A172 (cell line): ENCODE measurements at regions not wholly inside any gene's neighbourhood (a gene's known extent, or its start where the extent isn't known, plus 50 kb on each side); places are given as distances from the start of the nearest gene placed in this dataset.

ENCODE experiments used
- DNase-seq: peaks from one replicate; pipeline ENCODE4 v3.0.0-alpha.2; 2015; ENCODE audit warnings: low spot score

DNA sequence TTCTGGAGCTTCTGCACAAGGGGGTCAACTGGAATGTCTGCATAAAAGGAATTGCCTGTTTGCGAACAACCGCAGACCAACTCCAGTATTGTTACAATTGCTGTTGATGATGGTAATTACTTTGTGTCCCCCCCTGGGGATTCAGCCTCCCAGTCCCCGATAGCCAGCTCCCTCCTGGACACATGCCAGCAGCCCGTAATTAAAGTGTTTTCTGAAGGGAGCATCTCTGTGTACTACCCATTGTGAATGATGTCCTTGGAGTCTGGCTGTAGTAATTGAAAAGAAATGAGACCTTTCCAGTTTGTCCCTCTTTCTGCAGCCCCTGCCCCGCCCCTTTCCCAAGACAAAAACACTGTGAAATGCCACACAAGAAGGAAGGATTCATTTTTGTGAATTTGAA lies 377.1 kb upstream of the LCORL start:
- no peak for DNase-seq

DNA sequence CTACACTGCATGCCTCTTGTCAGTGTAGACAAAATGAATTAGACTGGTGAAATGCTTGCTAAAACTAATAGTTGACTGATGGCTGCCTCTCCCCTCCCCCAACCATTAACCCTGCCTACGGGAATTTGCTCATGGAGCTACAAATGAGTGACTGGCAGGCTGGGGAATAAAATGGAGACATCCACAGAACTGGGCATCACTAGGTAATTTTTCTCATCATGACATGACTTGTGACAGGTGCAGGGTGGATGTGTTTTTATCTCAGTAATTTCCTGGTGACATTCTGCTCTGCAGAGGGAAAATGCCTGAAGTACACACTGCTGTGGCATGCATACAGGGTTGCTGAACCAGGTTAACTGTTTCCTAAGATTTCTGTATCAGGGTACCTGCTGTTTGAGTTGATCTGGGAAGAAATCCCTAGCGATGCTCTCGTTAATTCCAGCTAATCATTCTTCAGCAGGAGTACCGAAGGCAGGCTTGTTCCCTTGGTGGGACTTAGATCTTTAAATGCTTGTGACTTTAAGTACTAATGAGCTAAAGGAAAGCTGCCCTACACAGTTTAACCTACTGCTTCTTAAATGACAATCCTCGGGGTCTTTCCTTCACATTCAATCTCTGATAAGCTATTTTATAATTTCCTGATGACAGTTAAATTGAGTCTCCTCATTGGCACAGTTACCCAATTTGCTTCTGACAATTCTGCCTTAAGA lies 376.3 kb upstream of the LCORL start:
- DNase-seq, result no peak

DNA sequence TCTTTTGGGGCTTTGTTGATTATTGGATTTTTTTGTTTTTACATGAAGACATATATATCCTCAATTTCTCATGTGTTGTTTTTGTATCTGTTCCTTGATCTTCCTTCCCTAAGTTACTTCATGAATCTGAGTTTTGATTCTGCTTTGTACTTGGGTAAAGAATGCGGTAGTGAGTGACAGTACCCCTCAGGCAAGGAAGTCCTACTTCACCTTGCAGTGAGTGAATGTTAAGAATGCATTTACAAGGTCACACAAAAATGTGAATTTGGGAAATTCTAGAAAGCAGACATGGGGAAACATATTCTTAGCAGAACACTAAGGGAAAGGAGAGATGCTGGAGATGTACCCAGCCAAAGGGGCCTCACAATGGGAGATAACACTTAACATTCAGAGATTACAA lies 373.1 kb upstream of the LCORL start:
- DNase-seq, result no peak

DNA sequence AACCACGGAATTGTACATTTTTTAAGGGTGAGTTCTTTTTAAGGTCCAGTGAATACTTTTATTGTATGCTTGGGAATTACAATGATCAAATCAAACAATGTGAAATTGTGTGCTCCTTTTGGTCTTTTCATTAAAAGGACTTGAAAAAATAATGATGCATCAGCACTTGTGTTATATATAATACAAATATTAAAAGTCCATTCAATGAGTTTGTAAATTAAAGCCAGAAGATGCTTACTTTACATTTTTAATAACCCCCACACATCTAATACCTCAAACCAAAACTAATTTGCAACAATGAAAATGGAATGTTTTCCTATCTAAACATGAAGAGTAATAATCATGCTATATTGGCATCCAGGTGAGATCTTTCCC lies 369.8 kb upstream of the LCORL start:
- no peak for DNase-seq

DNA sequence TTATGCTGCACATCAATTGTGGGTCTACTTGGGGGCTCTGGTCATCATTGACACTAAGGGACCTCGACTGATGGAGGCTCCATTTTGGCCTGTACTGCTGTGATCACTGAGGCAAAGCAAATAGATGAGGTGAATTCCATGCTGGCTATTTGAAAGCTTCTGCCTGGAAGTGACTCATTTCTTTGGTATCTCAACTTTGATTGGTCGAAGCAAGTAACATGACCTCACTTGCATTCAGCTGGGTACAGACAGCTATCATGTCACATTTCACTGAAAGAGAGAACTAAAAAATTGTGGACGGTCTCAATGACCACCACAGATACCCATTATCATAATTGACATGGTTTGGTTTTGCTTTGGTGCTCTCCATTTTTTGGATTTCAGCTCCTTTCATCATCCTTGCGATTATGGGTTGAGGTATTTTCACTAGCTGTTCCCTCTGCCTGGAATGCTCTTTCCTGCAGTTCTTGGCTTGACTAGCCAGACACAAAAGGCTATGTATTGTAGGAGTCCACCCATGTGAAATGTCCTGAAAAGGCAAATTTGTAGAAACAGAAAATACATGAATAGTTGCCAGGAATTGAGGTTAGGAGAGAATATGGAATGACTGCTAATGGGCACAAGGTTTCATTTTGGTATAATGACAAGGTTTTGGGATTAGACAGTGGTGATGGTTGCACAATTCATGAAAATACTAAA lies 369.2 kb upstream of the LCORL start:
- peak; percentile 16 for DNase-seq

DNA sequence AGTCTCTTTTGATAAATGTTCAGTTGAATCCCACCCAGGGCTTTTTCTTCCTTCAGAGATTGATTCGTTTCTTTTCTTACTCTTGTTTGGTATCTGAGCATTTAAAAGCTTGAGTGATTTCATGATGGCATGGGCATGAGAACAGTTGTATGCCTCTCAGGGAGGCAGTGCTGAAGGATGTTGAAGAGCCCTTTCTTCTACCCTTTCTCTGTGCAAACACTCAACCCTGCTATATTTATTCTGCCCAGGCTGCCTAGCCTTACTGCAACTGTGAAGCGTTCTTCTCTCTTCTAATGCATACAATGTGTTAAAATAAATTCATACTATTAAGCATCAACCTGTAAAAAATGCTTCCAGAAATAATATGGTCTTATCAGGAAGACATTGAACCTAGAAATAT lies 367.6 kb upstream of the LCORL start:
- DNase-seq, result no peak

DNA sequence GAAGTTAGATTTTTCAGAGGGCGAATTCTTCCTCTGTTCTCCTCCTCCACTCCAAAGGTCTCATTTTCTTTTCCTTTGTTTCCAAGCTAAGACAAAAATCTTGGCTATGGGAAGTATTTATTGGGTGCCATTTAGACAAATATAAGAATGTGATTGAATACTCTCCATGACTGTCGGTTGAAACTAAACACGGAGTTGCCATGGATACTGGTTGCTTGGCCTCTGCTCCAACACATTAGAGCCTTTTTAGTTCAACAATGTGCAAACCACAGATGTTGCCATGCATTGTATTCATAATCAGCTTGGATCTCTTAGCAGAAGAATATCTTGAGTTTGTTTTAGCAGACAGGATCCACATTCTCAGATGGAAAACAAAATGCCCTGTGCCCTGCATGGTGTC lies 366.5 kb upstream of the LCORL start:
- DNase-seq, result no peak

DNA sequence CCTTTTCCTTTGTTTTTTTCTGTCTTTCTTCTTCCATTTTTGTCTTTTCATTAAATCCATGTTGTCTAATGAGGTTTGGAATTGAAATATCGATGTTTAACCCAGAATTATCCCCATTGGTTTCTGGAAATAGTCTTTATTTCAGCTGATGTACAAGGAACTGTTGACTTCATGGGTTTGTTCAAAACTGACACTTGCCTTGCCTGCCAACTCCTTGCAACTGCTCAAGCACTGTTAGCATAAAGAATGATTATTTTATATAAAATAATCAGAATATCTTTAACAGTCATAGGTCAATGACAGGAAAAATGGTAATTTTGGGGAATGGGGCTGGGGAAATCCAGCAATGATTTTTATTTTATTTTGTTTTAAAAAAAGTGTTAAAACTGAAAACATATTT lies 359.6 kb upstream of the LCORL start:
- no peak for DNase-seq

DNA sequence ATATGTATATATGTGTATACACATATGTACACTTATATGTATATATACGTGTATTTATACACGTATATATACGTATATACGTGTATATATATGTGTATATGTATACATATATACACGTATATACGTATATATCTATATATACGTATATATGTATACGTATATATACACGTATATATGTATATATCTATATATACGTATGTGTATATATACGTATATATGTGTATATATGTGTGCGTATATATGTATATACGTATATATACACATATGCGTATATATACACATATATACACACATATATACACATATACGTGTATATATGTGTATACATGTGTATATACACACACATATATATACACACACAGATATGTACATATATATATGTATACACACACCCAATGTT lies 348.0 kb upstream of the LCORL start:
- no peak for DNase-seq

DNA sequence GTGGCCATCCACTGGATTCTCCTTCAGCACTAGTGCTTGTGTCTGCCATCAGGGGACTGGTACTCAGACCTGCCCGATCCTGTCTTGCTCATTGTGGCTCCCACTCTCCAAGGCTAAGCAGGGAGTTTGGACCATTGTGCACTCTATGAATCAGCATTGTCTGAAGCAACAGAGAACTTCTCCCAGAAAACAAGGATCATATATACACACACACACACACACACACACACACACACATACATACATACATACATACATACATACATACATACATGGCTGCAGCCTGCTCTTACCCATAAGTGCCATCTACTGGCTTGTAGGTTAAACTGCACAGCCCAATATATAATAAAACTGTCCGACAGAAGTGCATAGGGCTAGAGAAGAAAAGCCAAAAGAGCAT lies 345.3 kb upstream of the LCORL start:
- DNase-seq, result no peak

DNA sequence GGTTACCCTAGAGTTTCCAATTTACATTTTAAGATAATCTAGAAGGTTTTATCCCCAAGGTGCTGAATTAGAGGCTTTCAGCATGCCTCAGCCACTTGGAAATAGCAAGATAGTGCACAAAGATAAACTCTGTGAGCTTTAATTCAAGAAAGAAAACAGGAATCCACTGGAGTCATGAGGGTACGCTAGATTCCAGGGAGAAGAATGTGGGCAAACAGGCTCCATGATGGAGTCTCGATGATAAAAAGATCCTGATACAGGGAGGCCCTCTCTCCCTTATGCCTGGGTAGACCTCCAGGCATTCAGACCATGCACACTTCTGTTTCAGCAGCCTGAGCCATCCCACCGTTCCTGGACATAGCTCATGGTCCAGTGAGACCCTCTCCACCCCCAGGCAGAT lies 344.6 kb upstream of the LCORL start:
- no peak for DNase-seq

DNA sequence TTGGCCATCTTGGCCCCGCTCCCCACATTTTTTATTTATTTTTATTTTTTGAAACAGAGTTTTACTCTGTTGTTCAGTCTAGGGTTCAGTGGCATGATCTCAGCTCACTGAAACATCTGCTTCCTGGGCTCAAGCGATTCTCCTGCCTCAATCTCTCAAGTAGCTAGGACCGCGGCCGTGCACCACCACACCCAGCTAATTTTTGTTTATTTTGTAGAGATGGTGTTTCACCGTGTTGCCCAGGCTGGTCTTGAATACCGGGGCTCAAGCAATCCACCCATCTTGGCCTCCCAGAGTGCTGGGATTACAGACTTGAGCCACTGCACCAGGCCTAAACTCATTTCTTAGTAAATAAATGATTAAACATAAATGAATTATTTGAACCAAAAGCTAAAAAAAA lies 322.0 kb upstream of the LCORL start:
- no peak for DNase-seq

DNA sequence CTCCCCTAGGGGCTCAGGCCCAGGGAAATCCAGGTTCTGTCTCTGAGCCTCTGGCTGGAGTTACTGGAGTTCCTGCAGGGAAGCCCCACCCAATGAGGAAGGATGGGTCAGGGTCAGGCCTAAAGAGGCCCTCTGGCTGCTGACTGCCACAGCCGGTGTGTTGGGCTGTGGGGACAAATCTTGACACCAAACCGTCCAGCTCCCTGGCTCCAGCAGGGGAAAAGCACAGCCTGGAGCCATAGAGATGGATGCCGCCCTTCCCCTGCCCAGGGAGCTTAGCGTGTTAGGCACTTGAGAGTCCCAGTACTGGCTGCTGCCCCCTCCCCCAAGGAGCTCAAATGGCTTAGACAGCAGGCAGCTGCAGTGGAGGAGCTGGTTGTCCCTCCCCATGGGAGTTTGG lies 321.3 kb upstream of the LCORL start:
- no peak for DNase-seq

DNA sequence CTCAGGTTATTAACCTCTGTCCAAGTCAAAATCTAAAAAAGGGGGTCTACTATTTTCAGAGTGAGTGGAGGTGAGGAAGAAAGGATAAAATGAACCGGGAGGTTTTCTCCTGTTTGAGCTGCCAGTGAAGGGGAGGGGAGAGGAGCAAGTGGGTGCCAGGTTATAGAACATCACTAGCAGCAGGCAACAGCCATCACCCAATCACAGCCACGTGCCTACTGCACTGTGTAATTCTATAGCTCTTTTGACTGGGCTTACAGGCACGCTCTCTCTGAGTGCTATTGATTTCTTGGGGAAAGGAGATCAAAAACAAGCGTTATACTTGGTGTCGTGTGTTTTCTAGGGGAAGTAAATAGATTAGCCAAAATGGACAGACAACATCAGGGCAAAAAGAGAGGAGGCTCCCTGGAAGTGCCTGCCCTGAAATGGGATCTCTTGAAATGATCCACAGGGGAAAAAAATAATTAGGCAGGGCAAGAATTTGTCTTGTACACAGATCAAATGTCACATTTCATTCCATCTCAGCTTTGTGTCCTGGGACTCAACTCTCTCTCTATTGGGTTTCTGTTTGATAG lies 300.5 kb upstream of the LCORL start:
- DNase-seq, result no peak

DNA sequence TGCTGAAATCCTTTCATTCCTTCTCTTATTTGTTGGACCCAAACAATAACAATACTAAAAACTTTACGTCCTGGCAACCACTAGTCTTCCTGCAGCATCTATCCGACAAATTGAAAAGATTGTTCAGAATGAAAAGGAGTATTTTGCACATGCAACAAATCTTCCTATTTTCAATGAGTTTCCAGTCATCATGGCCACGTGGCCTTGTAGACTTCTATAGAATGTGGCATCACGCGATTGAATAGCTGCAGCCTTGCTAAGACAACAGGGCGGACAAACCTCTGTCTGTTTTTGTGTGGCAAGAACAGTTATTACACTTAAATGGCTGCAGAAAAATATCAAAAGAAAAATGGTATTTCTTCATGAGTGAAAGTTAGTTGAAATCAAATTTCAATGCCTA lies 297.9 kb upstream of the LCORL start:
- no peak for DNase-seq

DNA sequence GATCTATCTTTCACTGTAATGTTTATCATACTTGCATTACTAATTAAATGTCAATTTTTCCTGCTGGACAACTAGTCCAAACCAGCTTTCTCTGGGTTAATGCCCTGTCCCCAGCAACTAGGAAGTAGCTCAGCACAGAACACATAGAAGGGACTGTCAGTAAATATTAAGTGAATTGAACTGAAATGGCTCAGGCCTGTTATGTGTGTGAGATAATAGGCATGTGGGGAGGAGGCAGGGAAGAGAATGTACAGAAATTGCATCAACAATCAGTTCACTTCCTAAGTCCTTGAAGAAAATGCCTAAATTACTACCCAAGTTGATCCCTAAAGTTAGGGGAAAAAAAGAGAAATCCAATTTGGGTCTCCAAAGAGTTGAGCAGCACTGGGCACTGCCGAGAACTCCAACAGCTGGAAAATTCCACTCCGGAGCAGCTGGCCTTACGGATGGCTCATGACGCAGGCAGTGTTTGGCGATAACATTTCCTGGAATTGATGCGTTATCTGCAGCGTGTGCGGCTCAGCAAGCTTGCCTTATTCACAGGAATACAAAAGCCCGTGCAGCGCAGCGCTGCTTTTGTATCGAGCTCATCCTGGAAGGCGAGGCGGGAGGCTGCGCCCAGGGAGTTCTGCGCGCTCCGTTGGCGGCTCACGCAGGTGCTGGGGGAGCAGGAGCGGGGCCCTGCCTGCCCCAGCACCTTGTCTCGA lies 297.3 kb upstream of the LCORL start:
- peak; percentile 1 for DNase-seq

DNA sequence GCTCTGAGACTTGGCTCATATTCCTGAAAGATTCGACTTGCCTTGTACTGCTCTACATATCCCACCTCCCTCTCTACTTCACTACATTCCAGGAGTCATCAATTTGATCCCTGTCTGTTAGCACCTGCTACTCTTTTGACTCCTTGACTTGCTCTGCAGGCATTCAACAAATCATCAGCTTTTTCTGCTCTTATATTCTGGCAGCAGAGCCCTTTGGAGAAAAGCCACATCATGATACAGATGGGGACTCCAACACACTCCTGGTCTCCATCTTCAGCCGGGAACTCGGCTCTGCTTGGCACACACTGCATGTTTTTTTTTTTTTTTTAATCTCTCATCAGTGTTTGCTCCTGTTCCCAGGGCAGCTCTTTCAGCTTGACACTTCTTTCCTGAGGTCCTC lies 293.2 kb upstream of the LCORL start:
- no peak for DNase-seq

DNA sequence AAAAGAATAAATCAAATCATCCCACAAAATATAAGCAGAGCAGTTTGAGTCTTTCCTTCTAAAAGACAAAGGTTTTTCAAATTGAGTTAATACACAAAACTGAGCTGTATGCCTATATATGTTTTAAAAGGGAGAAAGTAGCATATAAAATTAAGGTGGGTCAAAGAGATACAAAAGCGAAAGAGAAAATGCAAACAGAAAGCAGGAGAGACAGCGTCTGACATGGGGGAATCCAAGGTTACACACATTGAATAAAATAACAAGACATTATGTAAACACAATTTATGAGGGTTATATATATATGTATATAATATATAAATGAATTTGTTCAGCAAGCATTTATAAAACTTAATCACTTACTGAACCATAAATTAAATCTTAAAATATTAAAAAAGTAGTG lies 276.1 kb upstream of the LCORL start:
- no peak for DNase-seq

DNA sequence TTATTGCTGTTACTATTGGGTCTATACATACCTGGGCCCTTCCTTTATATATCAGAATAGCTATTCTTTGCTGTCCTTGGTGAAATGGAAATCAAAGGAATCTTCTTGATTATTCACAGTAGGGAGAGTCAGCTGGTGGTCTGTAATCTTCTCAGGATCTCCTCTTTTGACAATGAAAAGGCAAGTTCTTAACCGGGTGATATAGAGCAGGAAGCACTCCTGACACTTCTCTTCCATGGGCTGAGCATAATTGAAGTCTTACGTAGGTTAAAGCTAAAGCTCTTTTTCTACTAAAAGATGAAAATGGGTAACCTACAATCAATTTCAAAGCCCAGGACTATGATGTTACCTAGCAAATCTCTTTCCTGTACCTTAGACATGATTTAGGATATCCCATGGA lies 274.9 kb upstream of the LCORL start:
- DNase-seq, result no peak

DNA sequence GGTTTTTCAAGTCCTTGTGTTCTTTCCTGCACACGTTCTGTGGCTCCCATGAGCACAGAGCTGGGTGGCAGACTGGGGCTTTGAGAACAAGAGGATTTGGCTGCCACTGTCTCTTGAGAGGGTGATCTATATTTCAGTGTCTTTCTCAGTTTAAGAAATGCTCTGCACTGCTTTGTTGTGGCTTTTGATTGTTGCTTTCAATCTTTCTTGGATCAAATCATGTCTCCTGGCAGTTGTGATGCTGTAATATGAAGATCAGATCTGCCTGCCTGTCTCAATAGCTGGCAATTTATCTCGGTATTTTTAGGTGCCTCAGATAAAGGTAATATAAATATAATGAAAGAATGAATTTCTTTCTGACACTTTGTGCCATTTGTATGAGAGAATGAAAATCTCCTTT lies 273.3 kb upstream of the LCORL start:
- DNase-seq, result no peak

DNA sequence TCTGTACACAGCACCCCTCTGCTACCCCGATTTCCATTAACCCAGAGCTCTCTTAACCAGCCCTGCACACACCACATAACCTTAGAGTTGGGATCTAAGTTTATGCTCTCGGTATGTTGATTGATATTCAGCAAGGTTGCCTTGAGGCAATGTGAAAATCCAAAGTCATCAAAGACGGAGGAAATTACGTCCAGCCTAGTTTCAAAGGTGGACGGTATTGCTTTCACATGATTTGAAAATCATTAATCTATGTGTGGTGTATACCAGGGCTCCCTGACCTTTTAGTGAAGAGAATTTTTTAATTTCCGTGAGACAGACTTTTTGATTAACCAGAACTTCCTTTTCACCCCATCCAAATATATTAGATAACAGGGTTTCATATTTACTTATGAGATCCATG lies 272.5 kb upstream of the LCORL start:
- no peak for DNase-seq

DNA sequence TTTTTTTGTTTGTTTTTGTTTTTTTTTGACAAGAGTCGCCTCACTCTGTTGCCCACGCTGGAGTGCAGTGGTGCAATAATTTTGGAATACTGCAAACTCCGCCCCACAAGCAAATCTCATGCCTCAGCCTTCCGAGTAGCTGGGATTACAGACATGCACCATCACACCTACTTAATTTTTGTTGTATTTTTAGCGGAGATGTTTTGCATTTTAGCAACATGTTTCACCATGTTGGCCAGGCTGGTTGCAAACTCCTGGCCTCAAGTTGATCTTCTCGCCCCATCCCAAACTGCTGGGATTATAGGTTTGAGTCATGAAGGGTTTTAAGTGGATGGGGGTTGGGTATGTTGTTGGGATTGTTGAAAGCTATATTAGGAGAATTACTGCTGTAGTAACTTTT lies 270.9 kb upstream of the LCORL start:
- DNase-seq, result no peak

DNA sequence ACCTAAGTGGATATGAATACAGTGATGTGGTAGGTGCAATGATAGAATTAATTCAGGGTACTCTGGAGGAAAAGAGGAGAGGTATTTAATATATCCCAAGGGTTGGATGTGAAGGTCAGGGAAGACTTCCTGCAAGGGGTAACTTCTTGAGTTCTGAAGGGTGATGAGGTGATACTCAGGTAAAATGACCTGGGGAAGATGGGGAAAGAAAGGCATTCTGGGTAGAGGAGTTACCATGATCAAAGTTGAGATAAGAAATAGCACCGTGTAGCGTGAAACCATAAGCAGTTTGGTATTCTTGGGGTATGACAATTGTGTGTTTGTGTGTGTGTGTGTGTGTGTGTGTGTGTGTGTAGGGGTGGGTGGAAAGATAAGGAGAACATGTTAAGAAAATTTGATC lies 270.4 kb upstream of the LCORL start:
- no peak for DNase-seq
